Nephron (organoid): ENCODE measurements at regions not wholly inside any gene's neighbourhood (a gene's known extent, or its start where the extent isn't known, plus 50 kb on each side); places are given as distances from the start of the nearest gene placed in this dataset.

Source experiments
- H3K27ac Mint-ChIP-seq, 3 experiments: 2 replicates each; pipeline ENCODE4 v1.8.0; 2020; ENCODE audit warnings: mixed read lengths in 3 of 3, mild to moderate bottlenecking in 2 of 3, moderate library complexity in 1 of 3
- H3K27me3 Mint-ChIP-seq: 2 replicates; pipeline ENCODE4 v1.8.0; 2021; ENCODE audit warnings: low read depth, mild to moderate bottlenecking, moderate library complexity, mixed read lengths
- H3K36me3 Mint-ChIP-seq: 2 replicates; pipeline ENCODE4 v1.8.0; 2020; ENCODE audit warnings: low read depth, mixed read lengths
- H3K4me1 Mint-ChIP-seq: 2 replicates; pipeline ENCODE4 v1.8.0; 2020; ENCODE audit warnings: mixed read lengths
- H3K4me3 Mint-ChIP-seq, 3 experiments: 2 replicates each; pipeline ENCODE4 v1.8.0; 2020; ENCODE audit warnings: mild to moderate bottlenecking in 3 of 3, mixed read lengths in 3 of 3, moderate library complexity in 2 of 3
- H3K9me3 Mint-ChIP-seq: 2 replicates; pipeline ENCODE4 v1.8.0; 2020; ENCODE audit warnings: mixed read lengths
- TF ChIP-seq, protein P1 (sequence below), 3 experiments: fragments of 200-600 bp; sonication (generic); IDR thresholded peaks; one replicate each; pipeline ENCODE4 v1.5.0; 2021; ENCODE audit warnings: antibody characterized with exemption in 3 of 3; ENCODE audit not compliant: unreplicated experiment in 3 of 3

DNA sequence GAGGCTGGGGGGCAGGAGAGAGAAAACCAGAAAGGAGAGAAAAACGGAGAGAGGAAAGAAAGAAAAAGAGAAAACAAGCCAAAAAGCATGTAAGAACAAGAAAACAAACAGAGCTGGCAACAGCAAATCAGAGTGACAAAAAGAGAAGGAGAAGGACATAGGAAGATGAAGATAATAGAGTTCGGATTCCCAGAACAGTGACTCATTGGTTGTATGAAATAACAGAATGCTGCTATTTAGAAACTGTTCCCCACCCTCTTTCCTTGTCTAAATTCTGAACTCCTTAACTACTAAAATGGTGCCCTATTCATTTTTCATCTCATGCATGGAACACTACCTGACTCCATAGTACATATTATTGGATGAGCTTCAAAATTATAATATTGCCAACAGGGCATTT, 317.4 kb downstream of the C11orf87 start:
- no peaks in the 10 kb centered on the region for H3K36me3 Mint-ChIP-seq

DNA sequence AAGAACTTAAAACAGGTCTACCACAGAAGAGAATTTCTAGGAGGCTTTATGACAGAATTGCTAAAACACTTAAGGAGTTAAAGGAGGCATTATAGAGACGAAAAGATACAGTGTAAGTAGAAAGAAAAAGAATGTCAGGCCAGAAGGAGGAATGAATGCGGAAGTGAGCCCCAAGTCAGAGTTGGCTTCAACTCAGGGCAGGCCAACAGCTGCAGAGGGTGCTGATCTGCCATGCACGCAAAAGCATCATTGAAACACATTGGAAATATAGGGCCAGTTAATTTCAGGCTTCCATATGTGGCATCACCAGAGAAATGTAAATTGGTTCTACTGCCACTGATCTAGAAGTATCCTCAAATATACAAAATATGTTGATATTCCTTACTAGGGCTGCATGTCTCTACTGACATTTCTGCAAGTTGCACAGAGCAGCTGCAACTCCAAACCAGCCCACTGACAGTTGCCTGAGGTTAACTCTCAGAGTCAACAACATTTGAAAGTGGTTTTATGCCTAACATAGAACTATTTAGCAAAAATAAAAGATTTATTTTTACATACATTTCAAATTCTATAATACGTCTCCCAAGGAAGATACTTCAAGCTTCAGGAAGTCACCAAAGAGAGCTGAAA, 324.1 kb downstream of the C11orf87 start:
- H3K4me3 Mint-ChIP-seq = no peak overlapping the region
- H3K4me1 Mint-ChIP-seq = peaks cover 36% of the 10 kb centered on the region
- no peaks in the 10 kb centered on the region for H3K27me3 Mint-ChIP-seq
- no peaks in the 10 kb centered on the region for H3K9me3 Mint-ChIP-seq
- TF ChIP-seq, protein P1, sequence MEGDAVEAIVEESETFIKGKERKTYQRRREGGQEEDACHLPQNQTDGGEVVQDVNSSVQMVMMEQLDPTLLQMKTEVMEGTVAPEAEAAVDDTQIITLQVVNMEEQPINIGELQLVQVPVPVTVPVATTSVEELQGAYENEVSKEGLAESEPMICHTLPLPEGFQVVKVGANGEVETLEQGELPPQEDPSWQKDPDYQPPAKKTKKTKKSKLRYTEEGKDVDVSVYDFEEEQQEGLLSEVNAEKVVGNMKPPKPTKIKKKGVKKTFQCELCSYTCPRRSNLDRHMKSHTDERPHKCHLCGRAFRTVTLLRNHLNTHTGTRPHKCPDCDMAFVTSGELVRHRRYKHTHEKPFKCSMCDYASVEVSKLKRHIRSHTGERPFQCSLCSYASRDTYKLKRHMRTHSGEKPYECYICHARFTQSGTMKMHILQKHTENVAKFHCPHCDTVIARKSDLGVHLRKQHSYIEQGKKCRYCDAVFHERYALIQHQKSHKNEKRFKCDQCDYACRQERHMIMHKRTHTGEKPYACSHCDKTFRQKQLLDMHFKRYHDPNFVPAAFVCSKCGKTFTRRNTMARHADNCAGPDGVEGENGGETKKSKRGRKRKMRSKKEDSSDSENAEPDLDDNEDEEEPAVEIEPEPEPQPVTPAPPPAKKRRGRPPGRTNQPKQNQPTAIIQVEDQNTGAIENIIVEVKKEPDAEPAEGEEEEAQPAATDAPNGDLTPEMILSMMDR (IDR thresholded peaks at IDR 0.05; ENCODE audit: unreplicated experiment in 3 of 3) = no peak
- H3K27ac Mint-ChIP-seq = peak overlapping the region in 1 of 3 experiments; percentile 10
- H3K36me3 Mint-ChIP-seq = no peaks in the 10 kb centered on the region

More for the DNA sequence above, 317.4 kb downstream of the C11orf87 start:
- peaks cover under 1% of the 10 kb centered on the region for H3K27me3 Mint-ChIP-seq
- H3K9me3 Mint-ChIP-seq = no peaks in the 10 kb centered on the region
- H3K27ac Mint-ChIP-seq = no peak overlapping the region
- H3K4me3 Mint-ChIP-seq = no peak overlapping the region
- TF ChIP-seq, protein P1 (IDR thresholded peaks at IDR 0.05; ENCODE audit: unreplicated experiment in 3 of 3) = no peak
- H3K4me1 Mint-ChIP-seq = peaks cover 9% of the 10 kb centered on the region

DNA sequence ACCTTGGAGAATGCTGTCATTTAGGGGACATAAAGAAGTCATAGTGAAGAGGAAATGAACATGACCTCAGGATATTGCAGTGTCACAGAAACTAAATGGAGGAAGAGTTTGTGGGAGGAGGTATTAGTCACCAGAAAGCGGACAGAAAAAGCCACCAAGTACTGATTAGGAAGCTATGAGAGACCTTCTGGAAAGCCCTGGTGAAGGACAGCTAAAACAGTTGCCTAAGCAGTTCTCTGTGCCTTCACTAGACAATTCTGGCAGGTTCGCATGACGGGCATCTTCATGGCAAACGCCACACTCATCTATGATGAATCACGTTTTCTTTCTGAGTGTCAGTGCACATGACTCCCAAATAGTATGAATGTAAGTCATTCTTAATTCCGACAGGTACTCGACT, 325.8 kb downstream of the C11orf87 start:
- no peak overlapping the region for H3K4me3 Mint-ChIP-seq
- H3K36me3 Mint-ChIP-seq = no peaks in the 10 kb centered on the region
- H3K27ac Mint-ChIP-seq = peak overlapping the region in 2 of 3 experiments; percentile 5 to 34
- no peaks in the 10 kb centered on the region for H3K9me3 Mint-ChIP-seq
- TF ChIP-seq, protein P1 (IDR thresholded peaks at IDR 0.05; ENCODE audit: unreplicated experiment in 3 of 3) = no peak
- peaks cover 47% of the 10 kb centered on the region for H3K4me1 Mint-ChIP-seq
- H3K27me3 Mint-ChIP-seq = no peaks in the 10 kb centered on the region

DNA sequence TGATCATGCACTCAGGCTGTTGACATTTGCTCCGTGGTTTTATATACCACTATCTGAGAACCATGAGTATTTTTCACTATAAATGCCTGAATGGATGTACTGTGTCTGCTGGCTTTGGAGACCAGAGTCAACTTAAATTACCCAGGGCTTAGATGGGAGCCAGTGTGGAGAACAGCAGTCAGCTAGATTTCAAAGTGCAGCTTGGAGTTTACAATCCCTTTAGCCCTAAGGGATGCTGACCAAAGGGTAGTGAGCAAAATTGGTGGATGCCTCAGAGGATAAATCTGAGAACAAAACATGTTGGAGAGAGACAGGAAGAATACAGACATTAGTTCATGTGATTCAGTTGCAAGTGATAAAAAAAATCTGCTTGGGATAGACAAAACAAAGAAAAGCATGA, 327.5 kb downstream of the C11orf87 start:
- Mint-ChIP-seq H3K9me3 (no peaks in the 10 kb centered on the region), H3K36me3 (no peaks in the 10 kb centered on the region), H3K27me3 (no peaks in the 10 kb centered on the region), H3K4me3 (no peak overlapping the region), H3K27ac (peak overlapping the region in 2 of 3 experiments; percentile 14 to 64), H3K4me1 (peaks cover 51% of the 10 kb centered on the region)
- TF ChIP-seq, protein P1 (IDR thresholded peaks at IDR 0.05; ENCODE audit: unreplicated experiment in 3 of 3) = no peak

DNA sequence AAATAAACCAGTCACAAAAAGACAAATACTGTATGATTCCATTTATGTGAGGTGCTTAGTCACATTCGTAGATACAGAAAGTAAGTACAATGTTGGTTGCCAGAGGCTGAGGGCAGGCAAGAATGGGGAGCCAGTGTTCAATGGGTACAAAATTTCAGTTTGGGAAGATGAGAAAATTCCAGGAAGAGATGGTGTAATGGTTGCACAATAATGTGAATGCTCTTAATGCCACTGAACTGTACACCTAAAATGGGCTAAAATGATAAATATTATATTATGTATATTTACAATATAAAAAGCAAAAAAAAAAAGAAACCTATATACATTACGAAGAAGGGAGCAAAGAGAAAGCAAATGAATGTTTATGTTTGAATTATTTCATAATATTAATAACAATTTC, 329.0 kb downstream of the C11orf87 start:
- Mint-ChIP-seq H3K4me3 (no peak overlapping the region), H3K27me3 (no peaks in the 10 kb centered on the region), H3K9me3 (no peaks in the 10 kb centered on the region), H3K4me1 (peaks cover 47% of the 10 kb centered on the region), H3K27ac (peak overlapping the region in 1 of 3 experiments; percentile 3), H3K36me3 (no peaks in the 10 kb centered on the region)
- TF ChIP-seq, protein P1 (IDR thresholded peaks at IDR 0.05; ENCODE audit: unreplicated experiment in 3 of 3) = no peak

DNA sequence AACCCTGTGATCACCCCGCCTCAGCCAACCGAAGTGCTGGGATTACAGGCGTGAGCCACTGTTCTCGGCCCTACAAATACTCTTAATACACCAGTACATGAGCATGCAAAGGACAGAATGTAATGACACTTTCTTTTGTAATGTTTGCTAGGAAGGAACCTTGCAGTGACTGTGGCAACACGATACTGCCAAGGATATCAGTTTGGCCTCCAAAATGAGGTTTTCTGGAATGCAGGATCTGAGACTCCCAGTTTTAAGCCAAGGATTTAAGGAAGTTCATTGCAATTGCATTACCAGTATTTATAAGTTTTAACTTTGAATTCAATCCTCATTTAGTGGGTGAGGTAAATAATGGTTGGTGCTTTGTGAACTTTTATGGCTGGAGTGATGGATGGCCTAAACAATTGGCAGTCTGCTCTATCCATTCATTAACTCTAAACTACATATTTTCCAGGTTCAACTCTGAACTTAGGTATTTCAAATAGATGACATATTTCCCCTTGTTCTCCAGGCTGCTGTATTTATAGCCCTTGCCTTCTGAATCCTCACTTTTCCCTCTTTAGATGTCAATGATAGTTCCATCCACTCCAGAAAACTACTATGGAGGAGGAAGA, 330.3 kb downstream of the C11orf87 start:
- Mint-ChIP-seq H3K27me3 (no peaks in the 10 kb centered on the region), H3K9me3 (no peaks in the 10 kb centered on the region), H3K36me3 (no peaks in the 10 kb centered on the region), H3K4me1 (peaks cover 43% of the 10 kb centered on the region), H3K27ac (peak overlapping the region in 2 of 3 experiments; percentile 1 to 55), H3K4me3 (no peak overlapping the region)
- TF ChIP-seq, protein P1 (IDR thresholded peaks at IDR 0.05; ENCODE audit: unreplicated experiment in 3 of 3) = no peak
